Activated B cell treated with CpG ODN at 0.5 μM for 24 hours (primary cell): ENCODE measurements at regions not wholly inside any gene's neighbourhood (a gene's known extent, or its start where the extent isn't known, plus 50 kb on each side); places are given as distances from the start of the nearest gene placed in this dataset.

Experiments
- ATAC-seq: fragments of 200-7000 bp; cut with Tn5 transposase; one replicate; pipeline ENCODE4 v1.10.0; 2021; ENCODE audit warnings: low read depth, mild to moderate bottlenecking, moderate library complexity
- CTCF ChIA-PET: fragments of 350-600 bp; sonication (Branson Sonifier 250); formaldehyde crosslinking; loops from one replicate; lab custom pipeline; 2021; ENCODE audit warnings: antibody characterized with exemption; lab: Charles Lee
- POLR2A ChIA-PET: fragments of 350-600 bp; sonication (Branson Sonifier 250); formaldehyde crosslinking; loops from one replicate; lab custom pipeline; 2021; ENCODE audit warnings: antibody characterized with exemption; lab: Charles Lee
- DNase-seq: peaks from one replicate; pipeline ENCODE4 v3.0.0; 2022
- H3K27ac Mint-ChIP-seq: one replicate; pipeline ENCODE4 v1.8.0; 2020; ENCODE audit warnings: mixed read lengths
- H3K27me3 Mint-ChIP-seq: one replicate; pipeline ENCODE4 v1.8.0; 2021; ENCODE audit warnings: mixed read lengths
- H3K36me3 Mint-ChIP-seq: one replicate; pipeline ENCODE4 v1.8.0; 2021; ENCODE audit warnings: low read depth, mixed read lengths
- H3K4me1 Mint-ChIP-seq: one replicate; pipeline ENCODE4 v1.8.0; 2021; ENCODE audit warnings: mixed read lengths
- H3K4me3 Mint-ChIP-seq: one replicate; pipeline ENCODE4 v1.8.0; 2020; ENCODE audit warnings: mild to moderate bottlenecking, mixed read lengths
- H3K9me3 Mint-ChIP-seq: one replicate; pipeline ENCODE4 v1.8.0; 2020; ENCODE audit warnings: mixed read lengths
- CTCF ChIP-seq: fragments of 200-600 bp; IDR thresholded peaks from one replicate; pipeline ENCODE4 v1.8.0; 2022; ENCODE audit warnings: antibody characterized with exemption, mild to moderate bottlenecking
- intact Hi-C: fragments of 100-400 bp; cut with micrococcal nuclease; formaldehyde crosslinking; loops from one replicate; pipeline ENCODE4 v1.15.1; 2024

GRCh38 chr13:109608059-109608458 is 178.3 kb downstream of the IRS2 start:
- CTCF ChIA-PET, result no interaction called here
- POLR2A ChIA-PET, result no interaction called here
- no peak for TF ChIP-seq CTCF
- Mint-ChIP-seq H3K9me3 (peaks cover 2% of the 10 kb centered on the region), H3K4me1 (no peaks in the 10 kb centered on the region), H3K27me3 (no peaks in the 10 kb centered on the region), H3K27ac (no peak overlapping the region), H3K36me3 (no peaks in the 10 kb centered on the region), H3K4me3 (no peak overlapping the region)
- ATAC-seq (no peak), DNase-seq (no peak)
- intact Hi-C loops, result no loop called here

- Mint-ChIP-seq H3K36me3 (no peaks in the 10 kb centered on the region), H3K27ac (no peak overlapping the region), H3K9me3 (peaks cover 2% of the 10 kb centered on the region), H3K27me3 (no peaks in the 10 kb centered on the region), H3K4me1 (no peaks in the 10 kb centered on the region), H3K4me3 (no peak overlapping the region)
- no peak for ATAC-seq
- ChIA-PET CTCF (no interaction called here), POLR2A (no interaction called here)
- TF ChIP-seq CTCF, result no peak
- no peak for DNase-seq
- intact Hi-C loops, result no loop called here
Observed at GRCh38 chr13:109606520-109606919, 179.9 kb downstream of the IRS2 start.

- no peak for DNase-seq
- Mint-ChIP-seq H3K9me3 (peaks cover 2% of the 10 kb centered on the region), H3K4me1 (no peaks in the 10 kb centered on the region), H3K27me3 (no peaks in the 10 kb centered on the region), H3K27ac (no peak overlapping the region), H3K36me3 (no peaks in the 10 kb centered on the region), H3K4me3 (no peak overlapping the region)
- intact Hi-C loops, result no loop called here
- ChIA-PET POLR2A (no interaction called here), CTCF (no interaction called here)
- no peak for ATAC-seq
- TF ChIP-seq CTCF, result no peak
Observed at GRCh38 chr13:109605846-109606245, 180.5 kb downstream of the IRS2 start.

- intact Hi-C loops, result no loop called here
- CTCF ChIA-PET, result no interaction called here
- POLR2A ChIA-PET, result no interaction called here
- Mint-ChIP-seq H3K27ac (no peak overlapping the region), H3K27me3 (no peaks in the 10 kb centered on the region), H3K4me1 (no peaks in the 10 kb centered on the region), H3K9me3 (peaks cover 2% of the 10 kb centered on the region), H3K4me3 (no peak overlapping the region), H3K36me3 (no peaks in the 10 kb centered on the region)
- ATAC-seq (no peak), DNase-seq (no peak)
- no peak for TF ChIP-seq CTCF
Observed at GRCh38 chr13:109604894-109605293, 181.5 kb downstream of the IRS2 start.

- no peaks in the 10 kb centered on the region for H3K4me1 Mint-ChIP-seq
- no peaks in the 10 kb centered on the region for H3K27me3 Mint-ChIP-seq
- H3K27ac Mint-ChIP-seq, result no peak overlapping the region
- TF ChIP-seq CTCF, result no peak
- POLR2A ChIA-PET, result no interaction called here
- CTCF ChIA-PET, result no interaction called here
- DNase-seq (no peak), ATAC-seq (no peak)
- no peaks in the 10 kb centered on the region for H3K36me3 Mint-ChIP-seq
- intact Hi-C loops, result no loop called here
- no peak overlapping the region for H3K4me3 Mint-ChIP-seq
- peaks cover 2% of the 10 kb centered on the region for H3K9me3 Mint-ChIP-seq
Observed at GRCh38 chr13:109602356-109602755, 184.0 kb downstream of the IRS2 start.
